Right cardiac atrium (tissue), 5 donors: ENCODE measurements at regions not wholly inside any gene's neighbourhood (a gene's known extent, or its start where the extent isn't known, plus 50 kb on each side); places are given as distances from the start of the nearest gene placed in this dataset.

ENCODE experiments used
- ATAC-seq, 2 donors: fragments of 200-7000 bp; cut with Tn5 transposase; one replicate each; pipeline versions ENCODE4 v1.8.0 to v1.9.1; 2020; ENCODE audit warnings: moderate library complexity in 2 of 2, mild to moderate bottlenecking in 1 of 2
- DNase-seq, 3 donors: peaks; one replicate each; pipeline ENCODE4 v3.0.0-alpha.2; 2020
- H3K27ac ChIP-seq: one replicate; pipeline ENCODE4 v1.5.1; 2013; ENCODE audit warnings: mild to moderate bottlenecking, low read length, control low read depth, moderate library complexity
- H3K27me3 ChIP-seq: one replicate; pipeline ENCODE4 v1.6.1; 2013; ENCODE audit not compliant: control insufficient read depth, insufficient read depth
- H3K4me1 ChIP-seq: one replicate; pipeline ENCODE4 v1.6.1; 2013; ENCODE audit warnings: low read length; ENCODE audit not compliant: control insufficient read depth, insufficient read depth
- H3K4me3 ChIP-seq: one replicate; pipeline ENCODE4 v1.5.1; 2013; ENCODE audit warnings: low read length, control low read depth
- H3K9me3 ChIP-seq: one replicate; pipeline ENCODE4 v1.6.1; 2013; ENCODE audit warnings: low read length; ENCODE audit not compliant: control insufficient read depth
- WGBS: extraction: QIAGEN DNeasy Blood & Tissue Kit; methylation state at CpG from one replicate; pipeline ENCODE4 v1.1.7; 2013; 5-methylcytosine and 5-hydroxymethylcytosine counted together
- intact Hi-C, 4 donors: fragments of 100-400 bp; cut with DNase I; formaldehyde crosslinking; loops; one replicate each; pipeline versions ENCODE4 v1.11.0 to v1.14.0; 2022 to 2023
- donor health status: healthy with polysubstance abuse.
- donor health status: DM: no; HTN: yes; CAD: no.
- donor health status: DM: no; HTN: no; CAD: no.
- donor health status: DM: no; HTN: yes; CAD: no; lungs with severe emphysema.
- donor health status: DM: yes; HTN: yes; CAD: no.

DNA sequence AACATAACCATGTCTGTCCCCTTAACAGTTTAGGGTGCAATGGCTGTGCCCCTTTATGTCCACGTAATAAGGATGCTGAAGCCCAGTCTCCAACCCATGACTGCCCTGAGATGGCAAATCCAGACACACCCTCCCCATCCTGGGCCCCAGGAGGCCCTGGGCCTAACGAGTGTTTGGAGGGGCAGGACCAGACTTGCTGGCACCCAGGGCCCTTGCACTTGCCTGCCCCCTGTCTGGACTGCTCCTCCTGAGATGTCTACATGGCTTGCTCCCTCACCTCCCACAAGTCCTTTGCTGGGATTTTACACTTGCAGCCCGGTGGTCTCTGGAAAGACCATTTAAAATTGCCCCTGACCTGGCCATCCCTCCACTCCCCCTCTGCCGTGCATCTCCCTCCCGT is 132.2 kb upstream of the NECTIN1 start:
- no peak overlapping the region for H3K4me3 ChIP-seq
- no peak for ATAC-seq
- WGBS = 56% methylated on average over 5 of the region's 5 CpGs
- no peak overlapping the region for H3K27ac ChIP-seq
- H3K27me3 ChIP-seq = no peaks in the 10 kb centered on the region
- no peaks in the 10 kb centered on the region for H3K9me3 ChIP-seq
- DNase-seq = no peak
- no peaks in the 10 kb centered on the region for H3K4me1 ChIP-seq
- intact Hi-C loops = no loop called here

DNA sequence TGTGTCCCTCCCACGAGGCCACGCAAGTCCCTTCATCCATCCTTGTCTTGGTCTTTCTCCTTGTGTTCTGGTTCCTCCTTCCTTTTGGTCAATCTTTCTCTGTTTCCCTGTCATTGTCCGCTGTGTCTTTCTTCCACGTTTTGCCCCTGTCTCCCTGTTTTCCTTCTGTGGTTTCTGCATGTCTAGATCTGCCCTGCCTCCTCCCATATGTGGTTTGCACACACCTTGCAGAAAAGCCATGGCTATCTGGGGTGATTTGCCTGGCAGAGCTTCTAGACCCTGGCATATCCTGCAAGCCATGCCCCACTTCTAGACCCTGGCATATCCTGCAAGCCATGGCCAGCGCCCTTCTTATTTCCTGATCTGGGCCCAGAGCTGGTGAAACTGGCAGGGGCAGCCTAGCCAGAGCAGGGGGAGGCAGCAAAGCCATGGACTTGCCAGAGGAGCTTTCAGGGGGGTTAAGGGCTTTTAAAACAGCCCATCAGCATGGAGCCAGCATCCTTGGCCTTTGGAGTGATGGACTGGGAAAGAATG is 131.6 kb upstream of the NECTIN1 start:
- intact Hi-C loops = no loop called here
- H3K27me3 ChIP-seq = no peaks in the 10 kb centered on the region

DNA sequence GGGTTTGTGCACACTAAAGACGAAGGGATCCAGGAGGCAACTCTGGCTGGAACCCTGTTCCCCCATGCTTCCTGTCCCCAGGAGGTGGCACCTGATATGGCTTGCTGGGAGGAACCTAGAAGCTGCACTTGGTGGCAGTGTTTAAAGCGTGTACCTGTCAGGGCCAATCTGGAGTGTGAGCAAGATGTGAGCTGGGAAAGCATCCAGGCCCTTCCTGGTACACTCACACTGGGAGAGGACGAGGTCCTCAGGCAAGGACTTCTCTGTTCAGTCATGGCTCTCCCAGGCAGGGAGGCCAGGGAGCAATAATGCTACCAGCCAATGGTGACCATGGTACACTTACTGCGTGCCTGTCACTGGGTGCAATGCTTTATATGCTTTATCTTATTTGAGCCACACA is 130.7 kb upstream of the NECTIN1 start:
- Histone ChIP-seq H3K9me3 (no peaks in the 10 kb centered on the region), H3K27me3 (no peaks in the 10 kb centered on the region), H3K27ac (no peak overlapping the region), H3K4me1 (no peaks in the 10 kb centered on the region), H3K4me3 (no peak overlapping the region)
- DNase-seq = no peak
- intact Hi-C loops = no loop called here
- ATAC-seq = peak; percentile 37 to 50
- 66% methylated on average over 4 of the region's 4 CpGs for WGBS

More for the DNA sequence above, 131.6 kb upstream of the NECTIN1 start:
- 81% methylated on average over 5 of the region's 5 CpGs for WGBS
- no peak overlapping the region for H3K27ac ChIP-seq
- H3K4me3 ChIP-seq = no peak overlapping the region
- DNase-seq (no peak), ATAC-seq (no peak)
- H3K4me1 ChIP-seq = no peaks in the 10 kb centered on the region
- no peaks in the 10 kb centered on the region for H3K9me3 ChIP-seq

DNA sequence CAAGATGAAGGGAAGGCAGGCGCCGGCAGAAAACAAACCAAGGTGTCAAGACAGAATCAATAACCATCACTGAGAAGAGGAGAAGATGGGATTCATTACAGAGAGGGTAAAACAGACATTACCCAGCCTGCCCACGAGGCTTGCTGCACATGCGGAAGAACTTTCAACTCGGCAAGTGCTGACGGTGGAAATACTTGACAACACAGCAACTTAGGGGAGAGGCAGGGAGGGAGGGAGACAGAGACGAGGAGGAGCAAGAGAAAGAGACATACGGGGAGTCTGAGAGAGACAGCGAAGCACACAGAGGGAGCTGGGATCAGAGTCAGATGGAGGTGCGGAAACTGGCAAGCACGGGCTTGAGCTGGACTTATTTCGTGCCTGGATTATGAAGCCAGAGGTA is 129.3 kb upstream of the NECTIN1 start:
- Histone ChIP-seq H3K4me3 (no peak overlapping the region), H3K27me3 (no peaks in the 10 kb centered on the region), H3K9me3 (no peaks in the 10 kb centered on the region), H3K4me1 (no peaks in the 10 kb centered on the region), H3K27ac (no peak overlapping the region)
- intact Hi-C loops = no loop called here
- WGBS = 44% methylated on average over 12 of the region's 12 CpGs
- no peak for DNase-seq
- ATAC-seq = no peak

DNA sequence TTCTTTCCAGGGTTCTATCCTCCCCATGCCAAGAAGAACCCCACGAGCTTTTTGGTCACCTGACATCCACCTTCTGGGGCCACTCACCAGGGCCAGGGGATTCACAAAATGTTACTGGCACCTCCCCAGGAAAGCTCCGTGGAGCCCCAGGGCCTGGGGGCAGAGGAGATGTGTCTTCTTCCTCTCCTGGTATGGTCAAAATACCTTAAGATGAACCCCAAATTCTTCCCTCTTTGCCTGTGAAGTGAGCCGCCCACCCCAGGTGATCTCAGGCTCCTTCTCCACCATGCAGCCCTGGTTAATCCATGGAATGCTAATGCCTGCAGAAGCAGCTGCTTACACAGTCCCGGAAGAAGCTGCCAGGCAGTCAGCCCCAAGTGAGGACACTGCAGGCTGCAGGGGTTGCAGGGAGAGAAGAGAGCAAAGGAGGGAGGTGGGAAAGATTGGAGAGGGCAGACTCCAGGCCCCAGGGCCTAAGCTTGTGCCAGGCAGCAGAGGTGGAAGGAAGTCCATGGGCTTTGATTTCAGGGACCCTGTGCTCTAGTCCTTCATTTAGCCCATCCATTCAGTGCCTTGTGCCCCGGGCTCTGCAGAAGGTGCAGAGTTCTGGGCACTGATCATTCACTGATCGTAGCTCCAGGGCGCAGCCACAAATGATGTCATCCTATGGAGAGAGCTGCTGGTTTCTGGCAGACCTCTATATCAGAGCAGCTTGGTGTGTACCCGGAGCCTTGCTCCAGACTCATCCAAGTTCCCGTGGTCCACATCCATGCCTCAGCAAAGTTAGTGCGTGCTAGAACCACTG is 127.9 kb upstream of the NECTIN1 start:
- DNase-seq = no peak
- Histone ChIP-seq H3K4me1 (no peaks in the 10 kb centered on the region), H3K27me3 (no peaks in the 10 kb centered on the region), H3K4me3 (no peak overlapping the region), H3K9me3 (no peaks in the 10 kb centered on the region), H3K27ac (no peak overlapping the region)
- no peak for ATAC-seq
- intact Hi-C loops = no loop called here
- 78% methylated on average over 10 of the region's 10 CpGs for WGBS

DNA sequence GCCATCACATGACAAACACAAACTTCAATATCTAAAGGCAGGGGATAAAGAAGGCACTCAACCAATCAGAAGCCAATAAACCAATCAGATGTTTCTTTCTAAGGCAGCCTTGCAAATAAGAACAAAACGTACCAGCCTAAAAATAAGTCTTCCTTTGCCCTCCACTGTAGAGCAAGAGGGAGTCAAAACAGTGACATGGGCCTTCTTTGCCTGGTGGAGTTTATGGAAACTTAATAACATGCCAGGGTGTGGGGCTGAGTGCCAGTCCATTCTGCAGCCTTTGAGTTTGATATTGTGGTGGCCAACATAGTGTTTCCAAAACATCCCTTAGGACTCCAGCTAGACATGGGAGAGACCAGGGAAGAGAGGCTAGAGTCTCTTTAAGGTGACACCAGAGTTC is 126.1 kb upstream of the NECTIN1 start:
- intact Hi-C loops = no loop called here
- DNase-seq = no peak
- Histone ChIP-seq H3K4me1 (no peaks in the 10 kb centered on the region), H3K27me3 (no peaks in the 10 kb centered on the region), H3K9me3 (no peaks in the 10 kb centered on the region), H3K27ac (peak overlapping the region; percentile 19), H3K4me3 (no peak overlapping the region)
- peak in 1 of 2 donors; percentile 34 for ATAC-seq
- WGBS = 41% methylated on average over 1 of the region's 1 CpG

DNA sequence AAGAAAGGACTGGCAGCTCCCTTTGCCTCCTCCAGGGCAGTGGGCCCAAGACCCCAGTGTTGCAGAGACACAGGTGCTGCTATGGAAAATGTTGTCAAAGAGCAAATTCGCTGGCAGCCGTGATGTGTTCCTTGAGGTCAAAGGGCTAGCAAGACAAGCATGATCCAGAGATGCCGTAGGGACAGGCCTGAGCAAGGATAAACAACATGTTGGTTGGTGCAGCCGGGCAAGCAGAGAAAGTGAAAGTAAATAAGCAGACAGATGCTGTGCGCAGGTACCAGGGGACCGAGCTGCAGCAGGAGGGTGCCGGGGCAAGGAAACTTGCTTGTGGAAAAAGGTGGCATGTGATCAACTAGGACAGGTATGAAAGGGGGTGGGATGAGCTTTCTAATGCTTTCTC is 125.5 kb upstream of the NECTIN1 start:
- DNase-seq (no peak), ATAC-seq (no peak)
- Histone ChIP-seq H3K27me3 (no peaks in the 10 kb centered on the region), H3K4me3 (no peak overlapping the region), H3K9me3 (no peaks in the 10 kb centered on the region), H3K27ac (peak overlapping the region; percentile 19), H3K4me1 (no peaks in the 10 kb centered on the region)
- intact Hi-C loops = no loop called here
- 79% methylated on average over 7 of the region's 7 CpGs for WGBS

DNA sequence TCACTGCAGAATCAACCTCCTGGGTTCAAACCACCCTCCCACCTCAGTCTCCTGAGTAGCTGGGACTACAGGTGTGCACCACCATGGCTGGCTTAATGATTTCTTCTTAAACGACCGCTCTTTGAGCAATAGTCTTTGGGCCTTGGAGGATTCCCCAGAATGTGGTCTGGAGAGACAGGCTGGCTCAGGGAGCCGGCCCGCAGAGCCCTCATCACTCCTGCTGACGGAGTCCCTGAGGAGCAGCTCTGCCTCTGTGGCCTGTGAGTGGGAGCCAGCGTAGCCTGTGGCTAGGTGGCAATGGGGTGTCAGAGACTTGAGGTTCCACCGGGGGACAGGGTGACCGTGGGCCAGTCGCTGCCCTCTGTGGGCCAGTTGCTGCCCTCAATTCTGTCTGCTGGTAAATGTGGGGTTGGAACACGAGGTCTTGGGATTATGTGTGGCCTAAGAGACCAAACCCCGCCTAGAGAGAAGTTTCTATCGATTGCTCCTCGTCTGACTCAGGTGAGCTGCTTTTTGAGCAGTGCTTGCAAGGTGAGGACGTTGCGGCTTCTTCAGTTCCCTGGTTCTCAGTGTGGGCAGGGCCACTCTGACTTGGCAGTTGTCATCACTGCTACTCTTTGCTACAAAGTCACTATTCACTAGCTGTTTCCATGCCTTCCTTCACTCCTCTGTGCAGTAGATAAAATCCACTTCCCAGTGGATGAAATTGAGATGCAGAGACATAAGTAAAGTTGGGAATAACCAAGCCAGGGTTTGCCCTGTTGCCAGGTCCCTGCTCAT is 124.8 kb upstream of the NECTIN1 start:
- 85% methylated on average over 15 of the region's 15 CpGs for WGBS
- intact Hi-C loops = no loop called here
- Histone ChIP-seq H3K27ac (no peak overlapping the region), H3K4me3 (no peak overlapping the region), H3K4me1 (no peaks in the 10 kb centered on the region), H3K27me3 (no peaks in the 10 kb centered on the region), H3K9me3 (no peaks in the 10 kb centered on the region)
- ATAC-seq (no peak), DNase-seq (no peak)

DNA sequence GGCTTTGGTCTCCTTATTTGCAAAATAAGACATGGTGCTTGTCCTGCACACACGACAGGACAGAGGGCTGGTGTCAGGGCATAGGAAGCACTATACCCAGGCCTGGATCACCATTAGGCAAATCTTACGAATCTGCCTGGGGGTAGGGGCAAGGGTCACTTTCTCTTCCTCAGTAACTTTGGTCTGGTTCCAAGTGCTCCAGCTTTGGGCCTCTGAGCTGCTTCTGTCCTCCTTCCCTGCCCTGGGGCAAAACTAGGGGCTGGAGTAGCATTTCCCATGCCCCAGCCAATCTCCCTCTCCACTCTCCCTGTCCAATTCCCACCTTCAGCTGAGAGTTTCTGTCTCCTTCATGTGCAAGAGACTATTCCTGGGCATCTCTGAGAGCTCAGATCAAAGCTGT is 123.7 kb upstream of the NECTIN1 start:
- H3K27ac ChIP-seq = no peak overlapping the region
- H3K27me3 ChIP-seq = no peaks in the 10 kb centered on the region
- H3K4me3 ChIP-seq = no peak overlapping the region
- DNase-seq (no peak), ATAC-seq (no peak)
- no peaks in the 10 kb centered on the region for H3K4me1 ChIP-seq
- intact Hi-C loops = no loop called here
- WGBS = 59% methylated on average over 2 of the region's 2 CpGs
- H3K9me3 ChIP-seq = no peaks in the 10 kb centered on the region

DNA sequence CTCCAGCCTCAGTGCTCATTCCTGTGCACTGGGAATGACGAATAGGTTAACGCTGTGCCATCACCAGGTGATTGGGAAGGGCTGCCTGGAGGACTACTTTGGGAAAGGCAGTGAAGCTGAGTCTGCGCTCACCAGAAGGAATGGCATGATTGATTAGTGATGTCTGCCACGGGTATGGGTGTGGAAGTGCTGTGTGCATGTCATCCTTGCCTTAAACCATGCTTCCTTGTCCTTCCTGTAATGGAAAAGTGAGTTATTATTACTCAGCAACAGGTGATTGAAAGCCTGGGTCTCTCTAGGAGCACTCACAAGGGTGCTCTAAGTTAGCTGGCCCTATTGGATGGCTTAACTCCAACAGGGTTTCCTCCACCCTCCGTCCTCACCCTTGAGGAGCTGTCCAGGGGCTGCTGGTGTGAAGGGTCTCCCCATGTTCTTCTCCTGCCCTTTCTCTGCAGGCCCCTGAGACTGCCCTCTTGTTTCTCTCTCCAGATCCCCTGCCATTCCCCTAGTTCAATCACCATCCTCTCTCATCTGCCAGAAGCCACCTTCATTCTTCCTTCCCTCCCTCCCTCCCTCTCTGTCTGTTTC is 121.9 kb upstream of the NECTIN1 start:
- intact Hi-C loops = no loop called here
- no peak overlapping the region for H3K27ac ChIP-seq
- no peak overlapping the region for H3K4me3 ChIP-seq
- DNase-seq (no peak), ATAC-seq (no peak)
- H3K27me3 ChIP-seq = no peaks in the 10 kb centered on the region
- H3K9me3 ChIP-seq = no peaks in the 10 kb centered on the region
- H3K4me1 ChIP-seq = no peaks in the 10 kb centered on the region
- 79% methylated on average over 5 of the region's 5 CpGs for WGBS

DNA sequence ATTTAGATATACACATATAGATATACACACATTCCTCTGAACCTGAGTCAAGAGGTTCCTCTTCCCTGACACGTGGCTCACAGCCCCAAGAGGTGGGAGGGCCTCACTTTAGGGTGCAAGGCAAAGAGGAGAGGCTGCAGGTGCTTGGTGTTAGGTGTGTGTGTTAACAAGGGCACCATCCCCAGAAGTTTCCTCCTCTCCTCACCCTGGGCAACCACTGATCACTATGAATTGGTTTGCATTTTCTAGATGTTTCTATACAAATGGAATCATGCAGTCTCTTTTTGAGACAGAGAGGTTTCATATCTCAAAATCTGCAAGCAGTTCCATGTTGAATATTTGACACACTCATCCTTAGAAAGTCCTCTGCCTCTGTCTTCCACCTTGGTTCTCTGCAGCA is 120.9 kb upstream of the NECTIN1 start:
- H3K27me3 ChIP-seq = no peaks in the 10 kb centered on the region
- DNase-seq = no peak
- intact Hi-C loops = no loop called here
- H3K4me1 ChIP-seq = peaks cover 4% of the 10 kb centered on the region
- no peak overlapping the region for H3K4me3 ChIP-seq
- no peak overlapping the region for H3K27ac ChIP-seq
- H3K9me3 ChIP-seq = no peaks in the 10 kb centered on the region
- WGBS = 37% methylated on average over 1 of the region's 1 CpG
- no peak for ATAC-seq
